22Rv1 (cell line): ENCODE measurements at regions not wholly inside any gene's neighbourhood (a gene's known extent, or its start where the extent isn't known, plus 50 kb on each side); places are given as distances from the start of the nearest gene placed in this dataset.

Source experiments
- H3K27ac ChIP-seq: fragments of 450-650 bp; 2 replicates; pipeline ENCODE4 v1.5.1; 2017
- ZFX ChIP-seq: fragments of 450-650 bp; IDR thresholded peaks from 2 replicates; pipeline ENCODE4 v1.6.1; 2017; ENCODE audit warnings: antibody characterized with exemption, borderline replicate concordance
- TF ChIP-seq, protein P1 (sequence below): fragments of 450-650 bp; IDR thresholded peaks from 2 replicates; pipeline ENCODE4 v1.5.1; 2017; ENCODE audit warnings: mild to moderate bottlenecking

DNA sequence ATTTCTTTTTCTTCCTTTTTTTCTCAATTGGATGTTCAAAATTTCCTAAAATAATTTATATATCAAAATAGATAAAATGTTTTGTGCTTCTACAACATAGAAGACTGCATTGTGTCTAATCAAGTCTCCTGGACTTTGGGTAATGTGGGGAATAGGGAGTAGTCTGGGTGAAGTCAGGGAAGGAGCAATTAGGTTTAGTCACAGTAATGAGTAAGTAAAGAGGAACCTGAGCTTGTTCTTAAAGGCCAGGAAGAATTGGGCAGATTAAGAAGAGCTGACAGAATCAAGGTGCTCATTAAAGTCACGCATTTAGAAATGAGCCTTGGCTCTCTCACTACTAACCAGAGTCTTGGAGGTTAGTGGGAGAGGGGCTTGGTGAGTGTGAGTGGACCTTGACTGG is 233.3 kb upstream of the SSTR1 start:
- TF ChIP-seq, protein P1, sequence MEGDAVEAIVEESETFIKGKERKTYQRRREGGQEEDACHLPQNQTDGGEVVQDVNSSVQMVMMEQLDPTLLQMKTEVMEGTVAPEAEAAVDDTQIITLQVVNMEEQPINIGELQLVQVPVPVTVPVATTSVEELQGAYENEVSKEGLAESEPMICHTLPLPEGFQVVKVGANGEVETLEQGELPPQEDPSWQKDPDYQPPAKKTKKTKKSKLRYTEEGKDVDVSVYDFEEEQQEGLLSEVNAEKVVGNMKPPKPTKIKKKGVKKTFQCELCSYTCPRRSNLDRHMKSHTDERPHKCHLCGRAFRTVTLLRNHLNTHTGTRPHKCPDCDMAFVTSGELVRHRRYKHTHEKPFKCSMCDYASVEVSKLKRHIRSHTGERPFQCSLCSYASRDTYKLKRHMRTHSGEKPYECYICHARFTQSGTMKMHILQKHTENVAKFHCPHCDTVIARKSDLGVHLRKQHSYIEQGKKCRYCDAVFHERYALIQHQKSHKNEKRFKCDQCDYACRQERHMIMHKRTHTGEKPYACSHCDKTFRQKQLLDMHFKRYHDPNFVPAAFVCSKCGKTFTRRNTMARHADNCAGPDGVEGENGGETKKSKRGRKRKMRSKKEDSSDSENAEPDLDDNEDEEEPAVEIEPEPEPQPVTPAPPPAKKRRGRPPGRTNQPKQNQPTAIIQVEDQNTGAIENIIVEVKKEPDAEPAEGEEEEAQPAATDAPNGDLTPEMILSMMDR: no peak
- TF ChIP-seq ZFX: no peak

DNA sequence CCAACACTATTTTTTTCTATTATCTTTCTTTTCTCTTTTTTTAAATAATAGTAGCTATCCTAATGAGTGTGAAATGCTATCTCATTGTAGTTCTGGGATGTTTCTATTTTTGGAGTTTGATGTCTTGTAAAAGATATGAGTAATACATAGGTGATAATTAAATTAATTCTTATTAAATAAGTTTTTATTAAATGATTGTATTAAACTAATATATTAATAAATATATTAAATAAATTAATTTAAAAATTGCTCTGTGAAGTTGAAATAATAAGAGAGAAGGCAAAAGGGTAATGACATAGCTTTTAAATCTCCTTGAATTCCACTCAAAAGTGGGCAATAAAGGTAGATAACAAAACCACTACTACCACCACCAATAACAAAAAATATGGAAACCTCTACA is 230.2 kb upstream of the SSTR1 start:
- TF ChIP-seq, protein P1: no peak
- no peak for TF ChIP-seq ZFX
- H3K27ac ChIP-seq: no peak overlapping the region

More for the DNA sequence above, 233.3 kb upstream of the SSTR1 start:
- no peak overlapping the region for H3K27ac ChIP-seq

DNA sequence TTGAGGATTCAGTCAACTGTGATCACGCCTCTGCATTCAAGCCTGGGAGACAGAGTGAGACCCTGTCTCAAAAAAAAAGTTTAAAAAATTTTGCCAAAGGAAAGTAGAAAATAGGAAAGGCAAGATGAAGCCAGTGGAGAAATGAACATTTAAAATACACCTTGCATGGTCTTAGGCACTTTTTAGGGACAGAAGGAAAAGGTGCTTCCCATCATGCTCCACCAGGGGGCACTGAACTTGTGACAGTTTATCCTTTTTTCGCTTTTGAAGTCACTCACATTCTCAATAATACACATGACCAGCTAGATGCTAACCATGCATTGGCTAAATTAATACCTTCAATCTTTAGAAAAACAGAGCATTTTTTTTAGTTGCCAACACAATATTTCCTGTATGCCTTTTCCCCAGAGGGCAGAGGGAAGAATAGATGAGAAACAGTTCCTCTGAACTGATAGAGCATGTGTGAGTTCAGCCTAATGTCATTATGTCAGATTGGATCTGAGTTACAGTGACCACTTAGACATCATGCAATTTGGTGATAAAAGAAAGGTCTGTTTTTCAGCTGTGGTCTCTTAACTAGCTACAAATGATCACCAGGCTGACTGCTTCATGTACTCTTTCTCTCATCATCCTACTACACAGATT is 221.8 kb upstream of the SSTR1 start:
- TF ChIP-seq, protein P1: peak; percentile 82
- no peak for TF ChIP-seq ZFX
- no peak overlapping the region for H3K27ac ChIP-seq

DNA sequence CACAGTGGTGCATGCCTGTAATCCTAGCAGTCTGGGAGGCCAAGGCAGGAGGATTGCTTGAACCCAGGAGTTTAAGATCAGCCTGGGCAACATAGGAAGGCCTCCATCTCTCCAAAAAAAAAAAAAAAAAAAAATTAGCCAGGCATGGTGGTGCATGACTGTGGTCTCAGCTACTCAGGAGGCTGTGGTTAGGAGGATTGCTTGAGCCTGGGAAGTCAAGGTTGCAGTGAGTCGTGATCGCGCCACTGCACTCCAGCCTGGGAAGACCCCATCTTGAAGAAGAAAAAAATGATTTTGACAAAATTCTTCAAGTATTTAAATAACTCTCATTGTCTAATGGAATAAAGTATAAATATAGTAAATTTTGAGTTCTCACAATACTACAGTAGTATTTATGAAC is 219.2 kb upstream of the SSTR1 start:
- no peak overlapping the region for H3K27ac ChIP-seq
- TF ChIP-seq, protein P1: no peak
- TF ChIP-seq ZFX: no peak

DNA sequence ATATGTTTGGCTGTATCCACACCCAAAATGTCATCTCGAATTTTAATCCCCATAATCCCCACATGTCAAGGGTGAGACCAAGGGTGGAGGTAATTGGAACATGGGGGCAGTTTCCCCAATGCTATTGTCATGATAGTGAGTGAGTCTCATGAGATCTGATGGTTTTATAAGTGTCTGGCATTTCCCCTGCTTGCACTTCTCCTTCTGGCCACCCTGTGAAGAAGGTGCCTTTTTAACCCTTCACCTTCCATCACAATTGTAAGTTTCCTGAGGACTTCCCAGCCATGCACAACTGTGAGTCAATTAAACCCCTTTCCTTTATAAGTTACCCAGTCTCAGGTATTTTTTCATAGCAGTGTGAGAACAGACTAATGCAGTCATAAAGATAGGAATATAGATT is 216.7 kb upstream of the SSTR1 start:
- TF ChIP-seq ZFX: no peak
- TF ChIP-seq, protein P1: no peak
- H3K27ac ChIP-seq: no peak overlapping the region

DNA sequence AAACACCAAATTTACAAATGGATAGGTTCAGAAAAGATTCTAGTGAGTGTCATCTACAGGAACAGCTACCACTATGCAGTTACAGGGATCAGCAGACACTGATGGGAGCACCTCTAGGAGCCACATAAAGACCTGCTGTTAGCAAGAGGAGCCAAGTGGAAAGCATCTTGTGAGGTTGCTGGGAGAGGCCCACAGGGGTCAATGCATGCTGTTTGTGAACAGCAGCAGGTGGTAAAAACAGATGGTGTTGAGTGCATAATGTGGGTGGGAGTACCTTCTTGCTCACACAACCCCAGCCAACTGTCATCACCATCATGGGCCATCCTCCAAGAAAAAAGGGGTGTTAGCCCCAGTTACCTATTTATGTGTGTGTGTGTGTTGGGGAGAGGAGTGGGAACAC is 215.2 kb upstream of the SSTR1 start:
- TF ChIP-seq ZFX: no peak
- TF ChIP-seq, protein P1: no peak

DNA sequence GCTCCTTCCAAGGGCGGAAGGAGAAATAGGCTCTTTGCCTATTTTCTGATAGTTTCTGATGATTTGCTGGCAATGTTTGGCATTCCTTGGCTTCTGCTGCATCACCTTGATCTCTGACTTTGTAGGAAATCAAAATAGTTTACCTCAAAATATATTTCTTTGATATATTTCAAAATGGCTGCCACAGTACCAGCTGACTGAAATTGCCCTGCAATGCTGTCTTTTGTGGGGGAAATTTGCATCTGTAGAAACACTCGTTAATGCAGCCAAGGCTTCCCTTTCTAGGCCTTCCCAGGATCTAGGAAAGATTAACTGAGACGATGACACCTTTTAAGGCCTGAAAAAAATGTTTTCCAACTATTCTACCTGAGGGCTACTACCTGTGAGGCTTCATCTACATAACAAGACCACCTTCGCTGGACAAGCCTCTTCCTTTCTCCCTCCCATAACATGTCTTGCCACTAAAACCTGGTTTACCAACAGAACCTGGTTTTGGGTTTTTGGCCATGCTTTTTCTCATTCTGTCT is 212.8 kb upstream of the SSTR1 start:
- no peak overlapping the region for H3K27ac ChIP-seq
- no peak for TF ChIP-seq ZFX
- TF ChIP-seq, protein P1: no peak

More for the DNA sequence above, 215.2 kb upstream of the SSTR1 start:
- H3K27ac ChIP-seq: no peak overlapping the region
